ENCODE measurements at regions not wholly inside any gene's neighbourhood (a gene's known extent, or its start where the extent isn't known, plus 50 kb on each side); places are given as distances from the start of the nearest gene placed in this dataset.

GRCh38 chr18:33517950-33518349, 60.1 kb upstream of the ASXL3 start:
- no peak for DNase-seq

GRCh38 chr18:33513027-33513426, 65.0 kb upstream of the ASXL3 start:
- no peak for DNase-seq

- DNase-seq = no peak
Measured at GRCh38 chr18:33507019-33507418, 66.5 kb upstream of the CCDC178 start.

GRCh38 chr18:33505798-33506197, 65.3 kb upstream of the CCDC178 start:
- DNase-seq = no peak

- DNase-seq = no peak
Measured at GRCh38 chr18:33505297-33505696, 64.8 kb upstream of the CCDC178 start.

- DNase-seq = peak; percentile 4
Measured at GRCh38 chr18:33495278-33495677, 54.8 kb upstream of the CCDC178 start.

All from hematopoietic multipotent progenitor cell treated with erythropoietin and hydrocortisone succinate and interleukin-3 and kit ligand, for 6 days (in vitro differentiated cells).